Panc1 (cell line): ENCODE measurements at regions not wholly inside any gene's neighbourhood (a gene's known extent, or its start where the extent isn't known, plus 50 kb on each side); places are given as distances from the start of the nearest gene placed in this dataset.

Source experiments
- ATAC-seq: fragments of 200-7000 bp; cut with Tn5 transposase; 2 replicates; pipeline ENCODE4 v1.9.1; 2020; ENCODE audit warnings: mild to moderate bottlenecking, moderate library complexity
- BruUV-seq: library from RNA; stranded (reverse); fragments of 400-500 nt; replicated peaks from 2 replicates; lab custom pipeline; 2021; lab: Mats Ljungman, UMichigan
- CTCF ChIA-PET: fragments of 300-600 bp; sonication (Branson Sonifier 250); formaldehyde crosslinking; loops from one replicate; lab custom pipeline; 2022; ENCODE audit warnings: antibody characterized with exemption; lab: Charles Lee
- POLR2A ChIA-PET: fragments of 300-600 bp; sonication (Branson Sonifier 250); formaldehyde crosslinking; loops from one replicate; lab custom pipeline; 2022; ENCODE audit warnings: antibody characterized with exemption; lab: Charles Lee
- DNase-seq: peaks from one replicate; pipeline ENCODE4 v3.0.0-alpha.2; 2010; ENCODE audit warnings: low read depth, low spot score
- H3K27ac ChIP-seq: 2 replicates; pipeline ENCODE4 v1.5.1; 2011; ENCODE audit warnings: mild to moderate bottlenecking, low read length, inconsistent platforms
- H3K27me3 ChIP-seq: fragments of 200-500 bp; sonication (Bioruptor generic); 2 replicates; pipeline ENCODE4 v1.6.0; 2014; ENCODE audit warnings: low read length, inconsistent platforms; ENCODE audit not compliant: control insufficient read depth, insufficient read depth
- H3K36me3 ChIP-seq: fragments of 200-500 bp; sonication (Bioruptor generic); 2 replicates; pipeline ENCODE4 v1.5.1; 2014; ENCODE audit warnings: inconsistent platforms, mild to moderate bottlenecking, low read length, moderate library complexity; ENCODE audit not compliant: control insufficient read depth, insufficient read depth
- H3K4me1 ChIP-seq: 2 replicates; pipeline ENCODE4 v1.5.1; 2011; ENCODE audit warnings: inconsistent platforms, mild to moderate bottlenecking, low read length, moderate library complexity; ENCODE audit not compliant: control insufficient read depth, insufficient read depth
- H3K4me3 ChIP-seq, 2 experiments: 2 replicates each; pipeline ENCODE4 v1.5.1; 2011 to 2012; ENCODE audit warnings: low read depth in 2 of 2, low read length in 2 of 2, mild to moderate bottlenecking in 2 of 2, inconsistent platforms in 1 of 2, moderate library complexity in 1 of 2
- H3K9me3 ChIP-seq: fragments of 200-500 bp; sonication (Bioruptor generic); 2 replicates; pipeline ENCODE4 v1.5.1; 2014; ENCODE audit warnings: low read depth, mild to moderate bottlenecking, inconsistent platforms, low read length, moderate library complexity; ENCODE audit not compliant: control insufficient read depth, insufficient read depth
- CTCF ChIP-seq: fragments of 450-650 bp; IDR thresholded peaks from 2 replicates; pipeline ENCODE4 v1.5.1; 2017; ENCODE audit warnings: mild to moderate bottlenecking
- POLR2AphosphoS5 ChIP-seq: IDR thresholded peaks from 2 replicates; pipeline ENCODE4 v1.6.1; 2012; ENCODE audit warnings: mild to moderate bottlenecking, low read depth, low read length, moderate library complexity
- REST ChIP-seq, 2 experiments: IDR thresholded peaks; 2 replicates each; pipeline ENCODE4 v1.6.1; 2011 to 2012; ENCODE audit warnings: low read depth in 2 of 2, control low read depth in 1 of 2, low read length in 1 of 2, mild to moderate bottlenecking in 1 of 2, moderate library complexity in 1 of 2; ENCODE audit not compliant: insufficient read depth in 1 of 2
- SIN3A ChIP-seq: IDR thresholded peaks from 2 replicates; pipeline ENCODE4 v1.6.1; 2012; ENCODE audit warnings: low read depth, mild to moderate bottlenecking, low read length, moderate library complexity, borderline replicate concordance; ENCODE audit not compliant: insufficient read depth
- TCF7L2 ChIP-seq: IDR thresholded peaks from 2 replicates; pipeline ENCODE4 v1.6.1; 2011; ENCODE audit warnings: mild to moderate bottlenecking, low read depth, low read length, inconsistent platforms
- in situ Hi-C: cut with HindIII; loops from 2 replicates; pipeline ENCODE4 v1.10.0; 2016; ENCODE audit warnings: low sequenced_read_pairs, low pct_unique_long_range_greater_than_20kb
- intact Hi-C: fragments of 100-400 bp; cut with micrococcal nuclease; formaldehyde crosslinking; loops from one replicate; pipeline ENCODE4 v1.10.0; 2022; ENCODE audit not compliant: unreplicated experiment

GRCh38 chr14:99052467-99052866, 219.5 kb downstream of the BCL11B start:
- BruUV-seq: no TSS peak
- intact Hi-C loops (no loop called here), in situ Hi-C loops (no loop called here)
- no peaks in the 10 kb centered on the region for H3K4me1 ChIP-seq
- TF ChIP-seq CTCF: no peak
- no peaks in the 10 kb centered on the region for H3K27me3 ChIP-seq
- ATAC-seq (no peak), DNase-seq (no peak)
- H3K27ac ChIP-seq: no peak overlapping the region
- H3K9me3 ChIP-seq: no peaks in the 10 kb centered on the region
- no peak overlapping the region for H3K4me3 ChIP-seq
- POLR2A ChIA-PET: no interaction called here
- H3K36me3 ChIP-seq: no peaks in the 10 kb centered on the region
- CTCF ChIA-PET: no interaction called here

- ChIA-PET POLR2A (no interaction called here), CTCF (no interaction called here)
- in situ Hi-C loops (no loop called here), intact Hi-C loops (no loop called here)
- Histone ChIP-seq H3K4me3 (no peak overlapping the region), H3K4me1 (no peaks in the 10 kb centered on the region), H3K27me3 (no peaks in the 10 kb centered on the region), H3K36me3 (no peaks in the 10 kb centered on the region), H3K9me3 (no peaks in the 10 kb centered on the region), H3K27ac (no peak overlapping the region)
- no peak for ATAC-seq
- DNase-seq: no peak
- no peak for TF ChIP-seq CTCF
- no peak for TF ChIP-seq REST (IDR thresholded peaks at IDR 0.05; ENCODE audit: insufficient read depth in 1 of 2, low read depth in 2 of 2, low read length in 1 of 2)
- TF ChIP-seq SIN3A: no peak
- BruUV-seq: no TSS peak
Observed at GRCh38 chr14:99055019-99055418, 217.0 kb downstream of the BCL11B start.

- no peak for ATAC-seq
- in situ Hi-C loops (no loop called here), intact Hi-C loops (no loop called here)
- Histone ChIP-seq H3K27ac (no peak overlapping the region), H3K27me3 (no peaks in the 10 kb centered on the region), H3K4me3 (no peak overlapping the region), H3K36me3 (no peaks in the 10 kb centered on the region), H3K9me3 (no peaks in the 10 kb centered on the region), H3K4me1 (no peaks in the 10 kb centered on the region)
- TF ChIP-seq CTCF (no peak), SIN3A (no peak), TCF7L2 (no peak), POLR2AphosphoS5 (no peak), REST (IDR thresholded peaks at IDR 0.05; ENCODE audit: insufficient read depth in 1 of 2, low read depth in 2 of 2, low read length in 1 of 2) (no peak)
- DNase-seq: no peak
- CTCF ChIA-PET: no interaction called here
- POLR2A ChIA-PET: no interaction called here
- BruUV-seq: no TSS peak
Observed at GRCh38 chr14:99055816-99056215, 216.2 kb downstream of the BCL11B start.
